NAMALWA (cell line): ENCODE measurements at regions not wholly inside any gene's neighbourhood (a gene's known extent, or its start where the extent isn't known, plus 50 kb on each side); places are given as distances from the start of the nearest gene placed in this dataset.
"Not testable (repeated sequence)": the region's sequence is repeated elsewhere in the genome, so short reads cannot be mapped to it uniquely, and the experiment has no call there.

Experiments
- DNase-seq: peaks from one replicate; pipeline ENCODE4 v3.0.0-alpha.2; 2015; ENCODE audit warnings: low spot score

GRCh38 chr10:119996944-119997343, 104.4 kb downstream of the SEC23IP start:
- no peak for DNase-seq

DNA sequence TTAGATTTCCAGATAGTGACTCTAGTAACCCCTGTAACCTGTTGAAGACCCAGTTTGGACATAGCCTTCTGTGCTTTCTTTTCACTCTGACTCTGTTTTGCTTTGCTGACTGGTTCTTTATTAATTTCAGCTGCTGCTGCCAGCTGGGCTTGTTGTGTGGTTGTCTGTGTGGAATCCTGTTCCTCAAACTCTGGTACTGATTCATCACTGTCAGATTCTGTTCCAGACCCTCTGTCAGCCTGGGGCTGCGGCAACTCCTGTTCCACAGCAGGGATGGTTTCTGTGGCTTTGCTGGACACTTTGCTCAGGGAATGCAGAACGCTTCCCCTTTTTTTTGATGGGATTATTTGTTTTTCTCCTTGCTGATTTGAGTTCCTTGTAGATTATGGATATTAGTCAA, 104.9 kb downstream of the SEC23IP start:
- DNase-seq: no peak

GRCh38 chr10:120002785-120003184, 110.3 kb downstream of the SEC23IP start:
- no peak for DNase-seq

DNA sequence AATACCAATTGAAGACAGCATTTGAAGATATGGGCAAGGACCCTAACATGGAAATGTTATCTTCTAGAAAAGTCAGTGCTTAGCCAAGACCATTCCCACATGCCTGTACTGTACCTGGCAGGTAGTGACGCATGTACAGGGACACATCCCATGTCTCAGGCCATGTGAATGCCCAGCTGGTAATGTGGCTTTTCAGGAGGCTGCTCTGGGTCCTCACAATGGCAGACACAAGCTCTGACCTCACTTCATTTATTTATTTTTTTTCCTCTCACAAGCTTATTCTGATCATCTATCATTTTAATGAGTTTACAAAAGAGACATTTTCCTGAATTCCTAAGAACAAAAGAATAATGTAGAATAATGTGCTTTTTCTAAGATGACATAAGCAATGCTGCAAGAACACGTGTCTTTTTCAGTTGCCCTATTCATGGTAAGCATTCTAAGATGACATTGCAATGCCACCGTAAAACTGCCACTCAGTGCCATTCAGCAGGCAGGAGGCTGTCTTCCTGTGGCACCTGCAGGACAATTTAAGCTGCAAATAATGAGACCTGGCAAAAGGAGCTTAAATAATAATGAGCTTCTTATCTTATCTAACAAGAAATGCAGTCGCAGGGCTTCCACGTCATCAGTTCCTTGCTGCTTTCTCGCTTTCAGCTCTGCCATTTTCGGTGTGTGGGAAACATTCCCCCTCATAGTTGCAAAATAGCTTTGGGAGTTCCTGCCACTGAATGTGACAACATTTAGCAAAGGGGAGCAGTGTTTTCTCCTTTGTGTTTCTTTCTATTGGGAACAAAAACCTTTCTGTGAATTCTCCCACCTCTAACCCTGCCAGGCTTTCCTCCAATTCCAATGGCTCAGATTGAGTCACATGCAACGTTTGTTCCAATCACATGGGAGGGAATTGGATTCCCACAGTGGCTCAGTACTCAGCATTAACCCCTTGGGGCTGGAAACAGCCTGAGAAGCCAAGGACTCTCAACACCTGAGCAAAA, 113.0 kb downstream of the SEC23IP start:
- no peak for DNase-seq

DNA sequence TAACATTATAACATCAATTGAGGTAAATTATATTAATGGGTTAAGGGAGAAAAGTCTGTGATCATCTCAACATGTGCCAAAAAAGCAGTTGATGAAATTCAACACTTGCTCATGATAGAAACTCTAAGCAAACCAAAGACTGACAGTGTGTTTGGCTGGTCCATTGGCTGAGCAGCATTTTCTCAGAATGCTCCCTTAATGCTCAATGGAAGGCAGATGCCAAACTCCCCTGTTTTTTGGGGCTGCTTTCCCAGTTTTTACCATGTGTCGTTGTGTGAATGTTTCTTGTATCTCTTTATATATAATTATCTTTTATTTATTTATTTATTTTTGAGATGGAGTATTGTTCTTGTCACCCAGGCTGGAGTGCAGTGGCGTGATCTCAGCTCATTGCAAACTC, 114.7 kb downstream of the SEC23IP start:
- no peak for DNase-seq

- DNase-seq: no peak
Observed at GRCh38 chr10:120011359-120012130, 119.0 kb downstream of the SEC23IP start.

DNA sequence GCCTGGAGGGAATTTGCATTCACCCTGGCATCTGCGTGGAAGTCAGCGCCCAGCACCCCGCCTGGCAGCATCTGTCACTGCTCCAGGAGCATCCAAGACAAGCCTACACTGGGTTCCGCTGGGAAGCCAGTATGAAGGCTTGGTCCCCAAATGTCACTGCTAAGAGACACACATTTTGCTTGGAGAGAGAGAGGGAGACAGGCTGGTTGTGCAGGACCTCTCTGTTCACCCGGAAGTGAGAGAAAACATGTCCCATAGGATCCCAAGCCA, 119.5 kb downstream of the SEC23IP start:
- no peak for DNase-seq

DNA sequence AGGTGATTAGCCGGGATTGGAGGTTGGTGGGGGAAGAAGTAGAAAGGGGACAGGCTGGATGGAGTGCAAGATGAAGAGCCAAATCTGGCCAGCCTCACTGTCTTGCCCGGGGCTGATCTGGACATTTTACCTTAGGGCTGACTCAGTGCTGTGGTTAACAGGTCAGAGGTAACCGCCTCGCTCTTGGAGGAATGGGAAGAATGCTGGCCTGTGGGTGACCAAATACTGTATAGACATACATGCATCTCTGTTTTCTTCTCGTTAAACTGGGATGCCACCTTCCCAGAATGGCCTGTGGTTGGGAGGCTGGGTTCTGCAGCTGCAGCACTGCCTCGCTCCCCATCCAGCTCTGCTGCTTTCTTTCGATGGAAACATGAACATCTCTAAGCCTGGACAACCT, 120.0 kb downstream of the SEC23IP start:
- DNase-seq: no peak

DNA sequence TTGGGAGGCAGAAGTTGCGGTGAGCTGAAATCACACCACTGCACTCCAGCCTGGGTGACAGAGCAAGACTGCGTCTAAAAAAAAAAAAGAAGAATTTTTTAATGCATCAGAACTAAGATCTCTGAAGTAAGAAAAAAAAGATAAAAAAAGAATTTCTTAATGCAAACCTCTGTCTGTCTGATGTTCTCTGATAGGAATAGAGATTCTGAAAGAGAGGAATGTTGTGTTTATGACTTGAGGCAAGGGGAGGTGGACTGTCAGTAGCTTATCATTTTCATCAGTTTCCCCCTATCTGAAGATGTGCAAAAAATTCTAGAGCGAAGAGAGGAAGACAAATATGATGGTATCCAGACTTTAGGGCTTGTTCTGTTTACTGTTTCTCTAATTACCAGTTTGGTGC, 121.5 kb downstream of the SEC23IP start:
- no peak for DNase-seq

- no peak for DNase-seq
Observed at GRCh38 chr10:120015064-120015463, 122.5 kb downstream of the SEC23IP start.

- DNase-seq: no peak
Observed at GRCh38 chr10:120016906-120017305, 124.4 kb downstream of the SEC23IP start.

GRCh38 chr10:120017733-120018417, 125.3 kb downstream of the SEC23IP start:
- no peak for DNase-seq

DNA sequence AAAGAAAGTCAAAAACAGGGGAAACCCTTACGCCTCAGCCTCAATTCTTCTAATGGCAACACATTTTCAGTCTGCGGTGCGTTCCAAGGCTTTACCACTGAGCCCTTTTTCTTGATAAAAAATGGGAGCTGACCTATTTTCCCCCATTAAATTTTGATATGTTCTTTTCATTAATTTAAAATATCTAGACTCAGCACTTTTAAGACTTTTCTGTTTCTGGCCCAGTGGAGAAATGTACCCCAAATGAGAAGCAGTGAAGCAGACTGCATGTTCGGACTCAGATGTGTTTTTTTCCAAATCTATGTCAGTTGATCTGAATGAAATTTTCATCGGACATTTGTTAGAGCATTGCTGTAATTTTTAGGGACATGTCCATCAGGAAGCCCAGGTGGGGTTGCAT, 126.2 kb downstream of the SEC23IP start:
- DNase-seq: no peak

GRCh38 chr10:120019568-120019967, 127.0 kb downstream of the SEC23IP start:
- DNase-seq: no peak

DNA sequence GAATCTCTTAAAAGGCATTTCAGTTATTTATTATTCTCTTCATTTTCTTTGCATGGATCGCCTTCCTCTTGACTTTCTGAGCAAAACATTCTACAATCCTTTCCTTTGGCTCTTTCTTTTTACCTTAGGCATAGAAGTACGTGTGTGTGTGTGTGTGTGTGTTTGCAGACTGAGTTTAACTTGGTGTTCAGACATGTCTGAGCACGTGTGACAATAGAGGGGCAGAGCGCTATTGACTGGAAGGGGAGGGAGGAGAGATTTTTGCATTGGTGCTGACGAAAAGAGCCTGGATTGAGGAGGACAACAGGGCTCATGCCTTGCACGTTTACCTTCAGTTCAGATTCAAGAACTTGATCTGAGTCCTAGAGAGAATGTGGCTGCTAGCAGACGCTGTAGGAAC, 129.8 kb downstream of the SEC23IP start:
- DNase-seq: no peak

DNA sequence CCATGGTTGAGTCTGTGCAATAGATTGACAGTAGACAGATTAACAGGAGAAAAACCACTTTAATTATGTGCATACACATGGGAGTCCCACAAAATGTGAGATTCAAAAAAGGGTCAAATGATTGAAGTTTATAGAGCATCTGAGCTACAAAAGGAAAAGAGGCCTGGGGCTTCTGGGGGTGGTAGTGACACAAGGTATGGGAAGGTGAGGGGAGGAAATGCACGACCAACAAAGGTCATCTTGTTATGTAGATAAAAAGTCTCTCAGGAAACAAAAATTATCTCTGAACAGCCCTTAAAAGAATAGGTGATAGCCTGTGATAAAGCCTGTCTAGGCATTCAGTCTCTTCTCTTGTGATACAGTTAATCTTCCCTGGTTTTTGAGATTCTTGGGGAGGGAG, 141.7 kb downstream of the SEC23IP start:
- no peak for DNase-seq

- DNase-seq: no peak
Observed at GRCh38 chr10:120039046-120039445, 146.5 kb downstream of the SEC23IP start.

- no peak for DNase-seq
Observed at GRCh38 chr10:120039826-120040225, 147.3 kb downstream of the SEC23IP start.

GRCh38 chr10:120041807-120042559, 149.5 kb downstream of the SEC23IP start:
- DNase-seq: no peak

GRCh38 chr10:120042705-120043104, 150.2 kb downstream of the SEC23IP start:
- DNase-seq: no peak

DNA sequence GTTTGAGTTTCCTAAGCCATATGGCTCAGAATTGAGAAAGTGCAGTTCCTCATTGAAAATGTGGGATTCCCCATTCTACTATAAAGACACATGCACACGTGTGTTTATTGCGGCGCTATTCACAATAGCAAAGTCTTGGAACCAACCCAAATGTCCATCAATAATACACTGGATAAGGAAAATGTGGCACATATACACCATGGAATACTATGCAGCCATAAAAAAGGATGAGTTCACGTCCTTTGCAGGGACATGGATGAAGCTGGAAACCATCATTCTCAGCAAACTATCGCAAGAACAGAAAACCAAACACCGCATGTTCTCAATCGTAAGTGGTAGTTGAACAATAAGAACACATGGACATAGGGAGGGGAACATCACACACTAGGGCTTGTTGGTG, 154.8 kb downstream of the SEC23IP start:
- not testable (repeated sequence) for DNase-seq

DNA sequence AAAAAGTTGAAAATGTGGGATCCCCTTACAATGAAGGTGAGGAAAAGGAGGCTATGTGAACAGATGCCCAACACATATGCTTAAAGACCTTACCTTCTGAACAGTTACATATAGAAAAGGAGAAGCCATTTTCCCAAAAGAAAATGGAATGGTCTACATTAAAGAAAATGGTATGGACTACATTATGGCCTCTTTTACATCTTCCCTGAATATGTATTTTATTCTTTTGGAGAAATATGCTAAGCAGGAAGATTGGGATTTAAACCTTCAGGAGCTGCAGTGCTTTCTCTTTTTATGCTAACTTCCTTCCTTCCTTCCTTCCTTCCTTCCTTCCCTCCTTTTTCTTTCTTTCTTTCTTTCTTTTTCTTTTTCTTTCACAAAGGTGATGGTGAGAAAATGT, 155.4 kb downstream of the SEC23IP start:
- DNase-seq: no peak
